Caco-2 (cell line): ENCODE measurements at regions not wholly inside any gene's neighbourhood (a gene's known extent, or its start where the extent isn't known, plus 50 kb on each side); places are given as distances from the start of the nearest gene placed in this dataset.

Experiments used
- BruUV-seq: library from RNA; stranded (reverse); fragments of 400-500 nt; replicated peaks from 2 replicates; lab custom pipeline; 2021; lab: Mats Ljungman, UMichigan
- CTCF ChIA-PET: fragments of 300-600 bp; sonication (Branson Sonifier 250); formaldehyde crosslinking; loops from one replicate; lab custom pipeline; 2022; ENCODE audit warnings: antibody characterized with exemption; lab: Charles Lee
- POLR2A ChIA-PET: fragments of 300-600 bp; sonication (Branson Sonifier 250); formaldehyde crosslinking; loops from one replicate; lab custom pipeline; 2022; ENCODE audit warnings: antibody characterized with exemption; lab: Charles Lee
- DNase-seq, 2 experiments: peaks; one replicate each; pipeline versions ENCODE4 v3.0.0 to v3.0.0-alpha.2; 2020 to 2022
- H3K27me3 ChIP-seq: replicated peaks from 2 replicates; pipeline ENCODE4 v1.6.0; 2011; ENCODE audit warnings: low read length; ENCODE audit not compliant: control insufficient read depth, insufficient read depth
- H3K36me3 ChIP-seq: 2 replicates; pipeline ENCODE4 v1.5.1; 2011; ENCODE audit warnings: low read length; ENCODE audit not compliant: control insufficient read depth, insufficient read depth
- H3K4me1 ChIP-seq: fragments of 250-450 bp; sonication (Bioruptor Pico); 2 replicates; pipeline ENCODE4 v1.5.1; 2020; ENCODE audit warnings: mild to moderate bottlenecking
- H3K4me3 ChIP-seq: 2 replicates; pipeline ENCODE4 v1.5.1; 2011; ENCODE audit warnings: low read depth, mild to moderate bottlenecking, control low read depth, low read length
- H3K9me3 ChIP-seq: fragments of 250-450 bp; sonication (Bioruptor Pico); 2 replicates; pipeline ENCODE4 v1.5.1; 2020; ENCODE audit warnings: mild to moderate bottlenecking, moderate library complexity
- H3K27ac Mint-ChIP-seq: one replicate; pipeline ENCODE4 v1.8.0; 2022; ENCODE audit warnings: mixed read lengths; ENCODE audit not compliant: unreplicated experiment
- H3K27me3 Mint-ChIP-seq: one replicate; pipeline ENCODE4 v1.8.0; 2022; ENCODE audit warnings: mixed read lengths; ENCODE audit not compliant: insufficient read depth, unreplicated experiment
- H3K36me3 Mint-ChIP-seq: one replicate; pipeline ENCODE4 v1.8.0; 2022; ENCODE audit warnings: mild to moderate bottlenecking, mixed read lengths; ENCODE audit not compliant: insufficient read depth, unreplicated experiment
- H3K4me1 Mint-ChIP-seq: one replicate; pipeline ENCODE4 v1.8.0; 2022; ENCODE audit warnings: low read depth, mixed read lengths; ENCODE audit not compliant: unreplicated experiment
- H3K4me3 Mint-ChIP-seq: one replicate; pipeline ENCODE4 v1.8.0; 2022; ENCODE audit warnings: mild to moderate bottlenecking, moderate library complexity, mixed read lengths; ENCODE audit not compliant: unreplicated experiment
- H3K9me3 Mint-ChIP-seq: one replicate; pipeline ENCODE4 v1.8.0; 2022; ENCODE audit warnings: mixed read lengths; ENCODE audit not compliant: unreplicated experiment
- CTCF ChIP-seq, 2 experiments: fragments of 200-600 bp in 1 of 2; IDR thresholded peaks; 1 replicate in 1 of 2; 2 replicates in 1 of 2; pipeline versions ENCODE4 v1.5.1 to v1.8.0; 2011 to 2022; ENCODE audit warnings: antibody characterized with exemption in 1 of 2, control low read depth in 1 of 2, inconsistent platforms in 1 of 2, low read depth in 1 of 2, low read length in 1 of 2, mild to moderate bottlenecking in 1 of 2, moderate library complexity in 1 of 2; ENCODE audit not compliant: insufficient read depth in 1 of 2, severe bottlenecking in 1 of 2, unreplicated experiment in 1 of 2
- intact Hi-C: fragments of 100-400 bp; cut with micrococcal nuclease; formaldehyde crosslinking; loops from one replicate; pipeline ENCODE4 v1.10.0; 2022; ENCODE audit not compliant: unreplicated experiment

GRCh38 chr7:25395976-25396375 is 167.7 kb upstream of the NPVF start:
- Mint-ChIP-seq H3K4me1 (no peaks in the 10 kb centered on the region), H3K4me3 (no peak overlapping the region), H3K27me3 (peaks cover 15% of the 10 kb centered on the region), H3K9me3 (no peaks in the 10 kb centered on the region), H3K27ac (no peak overlapping the region), H3K36me3 (no peaks in the 10 kb centered on the region)
- no peak for DNase-seq
- ChIA-PET POLR2A (no interaction called here), CTCF (interaction anchor here (1.1 to 3.4 kb wide), 2 partner anchors 136 to 455 kb away, joined by 3 to 7 read pairs; no protein-coding TSS in a partner anchor)
- TF ChIP-seq CTCF (IDR thresholded peaks at IDR 0.05; ENCODE audit: insufficient read depth in 1 of 2, low read depth in 1 of 2, low read length in 1 of 2, severe bottlenecking in 1 of 2, unreplicated experiment in 1 of 2), result no peak
- no peaks in the 10 kb centered on the region for H3K27me3 ChIP-seq
- intact Hi-C loops, result no loop called here
- no TSS peak for BruUV-seq
- H3K36me3 ChIP-seq, result no peaks in the 10 kb centered on the region
- no peaks in the 10 kb centered on the region for H3K9me3 ChIP-seq
- H3K4me1 ChIP-seq, result no peaks in the 10 kb centered on the region
- no peak overlapping the region for H3K4me3 ChIP-seq

GRCh38 chr7:25396668-25397067 is 168.4 kb upstream of the NPVF start:
- intact Hi-C loops, result no loop called here
- Mint-ChIP-seq H3K4me1 (no peaks in the 10 kb centered on the region), H3K9me3 (no peaks in the 10 kb centered on the region)

GRCh38 chr7:25398418-25398817 is 170.1 kb upstream of the NPVF start:
- no TSS peak for BruUV-seq
- no peak overlapping the region for H3K4me3 Mint-ChIP-seq
- no peak for DNase-seq
- ChIA-PET POLR2A (no interaction called here), CTCF (no interaction called here)
- no peaks in the 10 kb centered on the region for H3K4me1 ChIP-seq
- H3K36me3 ChIP-seq, result no peaks in the 10 kb centered on the region
- H3K9me3 Mint-ChIP-seq, result no peaks in the 10 kb centered on the region
- no peaks in the 10 kb centered on the region for H3K27me3 ChIP-seq
- H3K4me1 Mint-ChIP-seq, result no peaks in the 10 kb centered on the region
- no peak for TF ChIP-seq CTCF (IDR thresholded peaks at IDR 0.05; ENCODE audit: insufficient read depth in 1 of 2, low read depth in 1 of 2, low read length in 1 of 2, severe bottlenecking in 1 of 2, unreplicated experiment in 1 of 2)
- peaks cover 25% of the 10 kb centered on the region for H3K27me3 Mint-ChIP-seq
- no peak overlapping the region for H3K4me3 ChIP-seq
- H3K36me3 Mint-ChIP-seq, result no peaks in the 10 kb centered on the region
- intact Hi-C loops, result no loop called here
- H3K9me3 ChIP-seq, result no peaks in the 10 kb centered on the region
- no peak overlapping the region for H3K27ac Mint-ChIP-seq

More at GRCh38 chr7:25396668-25397067, 168.4 kb upstream of the NPVF start:
- Histone ChIP-seq H3K36me3 (no peaks in the 10 kb centered on the region), H3K4me3 (no peak overlapping the region), H3K4me1 (no peaks in the 10 kb centered on the region), H3K27me3 (no peaks in the 10 kb centered on the region), H3K9me3 (no peaks in the 10 kb centered on the region)
- TF ChIP-seq CTCF (IDR thresholded peaks at IDR 0.05; ENCODE audit: insufficient read depth in 1 of 2, low read depth in 1 of 2, low read length in 1 of 2, severe bottlenecking in 1 of 2, unreplicated experiment in 1 of 2), result no peak
- BruUV-seq, result no TSS peak
- no peaks in the 10 kb centered on the region for H3K36me3 Mint-ChIP-seq
- ChIA-PET POLR2A (no interaction called here), CTCF (no interaction called here)
- no peak overlapping the region for H3K27ac Mint-ChIP-seq
- no peak for DNase-seq
- H3K4me3 Mint-ChIP-seq, result no peak overlapping the region
- H3K27me3 Mint-ChIP-seq, result peaks cover 22% of the 10 kb centered on the region
